OCI-LY3 (cell line): ENCODE measurements at regions not wholly inside any gene's neighbourhood (a gene's known extent, or its start where the extent isn't known, plus 50 kb on each side); places are given as distances from the start of the nearest gene placed in this dataset.

ENCODE experiments used
- H2AFZ ChIP-seq: fragments of 200-600, 300-600 bp; shearing (Covaris generic); 2 replicates; pipeline ENCODE4 v1.6.0; 2014; ENCODE audit warnings: antibody characterized with exemption, low read depth, low read length
- H3K27ac ChIP-seq: fragments of 200-600, 300-600 bp; sonication (generic); 2 replicates; pipeline ENCODE4 v1.5.1; 2014; ENCODE audit warnings: mild to moderate bottlenecking, low read length, moderate library complexity, mixed read lengths
- H3K27me3 ChIP-seq: fragments of 200-600, 300-600 bp; sonication (generic); 2 replicates; pipeline ENCODE4 v1.6.1; 2014; ENCODE audit warnings: low read depth, low read length, mixed read lengths
- H3K36me3 ChIP-seq: fragments of 200-600, 300-600 bp; sonication (generic); replicated peaks from 2 replicates; pipeline ENCODE3; 2014; ENCODE audit warnings: low read depth, low read length, mixed read lengths
- H3K4me1 ChIP-seq: fragments of 300-600, 200-600 bp; sonication (generic); 2 replicates; pipeline ENCODE4 v1.6.1; 2014; ENCODE audit warnings: low read length, mixed read lengths
- H3K4me2 ChIP-seq: fragments of 200-600, 300-600 bp; sonication (generic); 2 replicates; pipeline ENCODE4 v1.6.1; 2014; ENCODE audit warnings: low read length, mixed read lengths
- H3K4me3 ChIP-seq: fragments of 300-600, 200-600 bp; sonication (generic); 2 replicates; pipeline ENCODE4 v1.5.1; 2014; ENCODE audit warnings: antibody characterized with exemption, mild to moderate bottlenecking, low read length, moderate library complexity
- H3K79me2 ChIP-seq: fragments of 300-600, 200-600 bp; shearing (Covaris generic); 2 replicates; pipeline ENCODE4 v1.6.1; 2014; ENCODE audit warnings: mild to moderate bottlenecking, low read length, mixed read lengths
- H3K9ac ChIP-seq: fragments of 300-600, 200-600 bp; shearing (Covaris generic); 2 replicates; pipeline ENCODE4 v1.6.0; 2014; ENCODE audit warnings: mild to moderate bottlenecking, low read length, moderate library complexity
- H3K9me3 ChIP-seq: fragments of 200-600, 300-600 bp; shearing (Covaris generic); 2 replicates; pipeline ENCODE4 v1.6.1; 2014; ENCODE audit warnings: low read length, mixed read lengths; ENCODE audit not compliant: insufficient read depth
- H4K20me1 ChIP-seq: fragments of 200-600, 300-600 bp; sonication (generic); 2 replicates; pipeline ENCODE4 v1.6.1; 2016; ENCODE audit warnings: low read length, mixed read lengths; ENCODE audit not compliant: insufficient read depth
- EZH2phosphoT487 ChIP-seq: fragments of 200-600 bp; shearing (Covaris generic); IDR thresholded peaks from 2 replicates; pipeline ENCODE4 v1.6.1; 2018; ENCODE audit warnings: antibody characterized with exemption, mixed run types, low read depth
- TF ChIP-seq, protein P1 (sequence below): fragments of 200-600, 300-600 bp; sonication (generic); IDR thresholded peaks from 2 replicates; pipeline ENCODE4 v1.5.1; 2014; ENCODE audit warnings: antibody characterized with exemption, low read length, low read depth

DNA sequence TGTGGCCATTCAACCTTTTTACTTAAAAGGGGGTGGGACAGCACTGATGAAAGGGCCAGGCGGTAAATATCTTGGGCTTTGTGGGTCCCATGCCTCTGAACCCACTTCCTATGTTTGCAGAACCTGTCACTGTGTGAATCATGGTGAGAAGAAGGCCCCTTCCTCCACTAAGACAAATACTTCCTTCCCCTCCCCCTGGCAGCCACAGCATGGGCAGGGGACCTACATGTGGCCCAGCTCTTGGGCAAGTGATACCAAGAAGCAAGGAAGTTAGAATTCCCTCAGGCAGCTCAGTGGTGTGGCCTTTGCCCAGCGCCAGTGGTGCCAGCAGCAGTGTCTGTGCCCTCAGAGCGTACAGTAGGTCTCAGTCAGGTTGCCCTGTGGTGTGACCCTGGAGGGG, 168.6 kb downstream of the TRIM33 start:
- peaks cover 4% of the 10 kb centered on the region; the same call in 1 of the 2 replicates for H3K4me1 ChIP-seq
- no peak overlapping the region for H3K4me2 ChIP-seq
- no peaks in the 10 kb centered on the region for H3K27me3 ChIP-seq
- no peaks in the 10 kb centered on the region for H3K36me3 ChIP-seq
- no peaks in the 10 kb centered on the region for H3K9me3 ChIP-seq
- no peak for TF ChIP-seq EZH2phosphoT487
- TF ChIP-seq, protein P1, sequence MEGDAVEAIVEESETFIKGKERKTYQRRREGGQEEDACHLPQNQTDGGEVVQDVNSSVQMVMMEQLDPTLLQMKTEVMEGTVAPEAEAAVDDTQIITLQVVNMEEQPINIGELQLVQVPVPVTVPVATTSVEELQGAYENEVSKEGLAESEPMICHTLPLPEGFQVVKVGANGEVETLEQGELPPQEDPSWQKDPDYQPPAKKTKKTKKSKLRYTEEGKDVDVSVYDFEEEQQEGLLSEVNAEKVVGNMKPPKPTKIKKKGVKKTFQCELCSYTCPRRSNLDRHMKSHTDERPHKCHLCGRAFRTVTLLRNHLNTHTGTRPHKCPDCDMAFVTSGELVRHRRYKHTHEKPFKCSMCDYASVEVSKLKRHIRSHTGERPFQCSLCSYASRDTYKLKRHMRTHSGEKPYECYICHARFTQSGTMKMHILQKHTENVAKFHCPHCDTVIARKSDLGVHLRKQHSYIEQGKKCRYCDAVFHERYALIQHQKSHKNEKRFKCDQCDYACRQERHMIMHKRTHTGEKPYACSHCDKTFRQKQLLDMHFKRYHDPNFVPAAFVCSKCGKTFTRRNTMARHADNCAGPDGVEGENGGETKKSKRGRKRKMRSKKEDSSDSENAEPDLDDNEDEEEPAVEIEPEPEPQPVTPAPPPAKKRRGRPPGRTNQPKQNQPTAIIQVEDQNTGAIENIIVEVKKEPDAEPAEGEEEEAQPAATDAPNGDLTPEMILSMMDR = no peak
- H3K79me2 ChIP-seq = no peaks in the 10 kb centered on the region
- H3K4me3 ChIP-seq = no peak overlapping the region
- H4K20me1 ChIP-seq = no peaks in the 10 kb centered on the region
- no peak overlapping the region for H2AFZ ChIP-seq
- H3K9ac ChIP-seq = no peak overlapping the region
- no peak overlapping the region for H3K27ac ChIP-seq

DNA sequence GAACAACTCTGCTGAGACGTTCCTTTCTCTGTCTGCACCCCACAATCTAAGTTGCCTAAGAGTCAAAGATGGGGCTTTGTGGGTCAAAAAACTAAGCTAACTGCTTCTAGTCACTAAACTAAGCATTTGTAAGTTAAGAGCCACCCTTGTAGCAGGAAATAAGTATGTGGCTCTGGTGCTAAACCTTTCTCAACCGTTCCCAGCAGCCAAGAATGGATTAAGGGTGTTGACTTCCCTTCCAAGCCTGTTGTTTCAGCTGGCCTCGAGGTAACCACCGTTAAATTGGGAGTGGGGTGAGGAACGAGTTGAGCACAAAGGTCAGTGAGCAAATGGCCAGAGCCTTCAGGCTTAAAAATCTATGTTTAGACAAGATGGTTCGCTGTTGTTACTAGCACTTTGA, 169.1 kb downstream of the TRIM33 start:
- Histone ChIP-seq H3K9me3 (no peaks in the 10 kb centered on the region), H3K27ac (no peak overlapping the region), H3K4me1 (peaks cover 2% of the 10 kb centered on the region; the same call in 1 of the 2 replicates), H3K9ac (no peak overlapping the region), H4K20me1 (no peaks in the 10 kb centered on the region), H3K36me3 (no peaks in the 10 kb centered on the region), H3K79me2 (no peaks in the 10 kb centered on the region), H3K4me2 (no peak overlapping the region), H3K27me3 (no peaks in the 10 kb centered on the region), H2AFZ (no peak overlapping the region), H3K4me3 (no peak overlapping the region)
- no peak for TF ChIP-seq EZH2phosphoT487
- TF ChIP-seq, protein P1 = no peak

DNA sequence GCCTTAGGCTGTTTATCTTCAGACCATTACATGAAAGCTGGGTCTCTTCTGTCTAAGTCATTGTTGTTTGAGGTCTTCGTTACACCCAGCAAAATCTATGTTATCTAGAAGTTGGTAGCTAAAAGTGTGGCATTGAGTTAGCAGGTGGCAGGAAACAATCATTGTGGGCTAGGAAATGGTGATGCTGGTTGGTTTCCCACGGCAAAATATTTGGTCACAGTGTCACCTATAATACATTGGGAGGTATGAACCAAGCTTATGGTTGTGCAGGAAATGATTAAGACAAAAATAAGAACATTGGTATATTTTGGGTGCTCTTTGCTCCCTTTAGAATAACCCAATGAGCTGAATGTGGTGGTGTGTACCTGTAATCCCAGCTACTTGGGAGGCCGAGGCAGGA, 169.7 kb downstream of the TRIM33 start:
- Histone ChIP-seq H3K79me2 (no peaks in the 10 kb centered on the region), H3K4me3 (no peak overlapping the region), H3K36me3 (no peaks in the 10 kb centered on the region), H4K20me1 (no peaks in the 10 kb centered on the region), H3K27ac (no peak overlapping the region), H3K4me2 (no peak overlapping the region), H3K27me3 (no peaks in the 10 kb centered on the region), H2AFZ (no peak overlapping the region), H3K9ac (no peak overlapping the region), H3K9me3 (no peaks in the 10 kb centered on the region), H3K4me1 (no peaks in the 10 kb centered on the region)
- no peak for TF ChIP-seq EZH2phosphoT487
- TF ChIP-seq, protein P1 = no peak

DNA sequence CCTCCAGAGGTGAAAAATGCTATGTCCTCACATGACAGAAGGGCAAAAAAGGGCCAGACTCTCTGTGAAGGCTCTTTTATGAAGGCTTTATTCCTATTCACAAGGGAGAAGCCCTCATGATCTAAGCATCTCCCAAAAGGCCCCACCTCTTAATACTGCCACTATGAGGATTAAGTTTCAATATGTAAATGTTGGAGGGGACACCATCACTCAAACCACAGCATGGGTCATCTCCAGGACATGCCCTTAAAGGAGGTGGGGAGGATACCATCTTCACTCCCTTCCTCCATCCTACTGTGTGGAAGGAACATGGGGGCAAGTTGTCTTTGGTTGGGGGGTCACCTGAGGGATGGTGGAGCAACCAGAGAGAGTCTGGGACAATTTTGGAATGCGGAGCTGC, 170.1 kb downstream of the TRIM33 start:
- Histone ChIP-seq H3K4me1 (no peaks in the 10 kb centered on the region), H3K27me3 (no peaks in the 10 kb centered on the region), H3K9ac (no peak overlapping the region), H3K4me2 (no peak overlapping the region), H3K4me3 (no peak overlapping the region), H2AFZ (no peak overlapping the region), H4K20me1 (no peaks in the 10 kb centered on the region), H3K36me3 (no peaks in the 10 kb centered on the region), H3K9me3 (no peaks in the 10 kb centered on the region), H3K79me2 (no peaks in the 10 kb centered on the region), H3K27ac (no peak overlapping the region)
- no peak for TF ChIP-seq EZH2phosphoT487
- TF ChIP-seq, protein P1 = no peak
